ENCODE measurements at regions not wholly inside any gene's neighbourhood (a gene's known extent, or its start where the extent isn't known, plus 50 kb on each side); places are given as distances from the start of the nearest gene placed in this dataset.
A peak's percentile ranks its signal among the peaks of the same experiment; 100 is the strongest.

- no peaks in the 10 kb centered on the region for H3K9me3 ChIP-seq
- intact Hi-C loops (cut with DNase I) = no loop called here
- H3K36me3 ChIP-seq = no peaks in the 10 kb centered on the region
- H3K4me1 ChIP-seq = peaks cover 0 to 27% (median 10%) of the 10 kb centered on the region in 3 donors
- no peak overlapping the region for H3K27ac ChIP-seq
- DNase-seq = no peak
- H3K4me3 ChIP-seq = no peak overlapping the region
- WGBS, 2 donors = 63 to 70% methylated on average over 4 of the region's 4 CpGs
- peaks cover 0 to 47% (median 3%) of the 10 kb centered on the region in 4 donors for H3K27me3 ChIP-seq
- TF ChIP-seq CTCF (IDR thresholded peaks at IDR 0.05) (no peak), POLR2A (IDR thresholded peaks at IDR 0.05) (no peak)
These were observed 147.2 kb upstream of the ETS2 start for GRCh38 chr21:38658511-38658910.

- H3K27me3 ChIP-seq = peaks cover 0 to 51% (median 3%) of the 10 kb centered on the region in 4 donors
- peaks cover 0 to 27% (median 10%) of the 10 kb centered on the region in 3 donors for H3K4me1 ChIP-seq
- WGBS, 2 donors = 35 to 56% methylated on average over 8 to 14 of the region's 16 CpGs
- no peak for DNase-seq
- no peaks in the 10 kb centered on the region for H3K36me3 ChIP-seq
- H3K27ac ChIP-seq = peak overlapping the region in 2 of 4 donors; percentile 50 to 78
- intact Hi-C loops (cut with DNase I) = no loop called here
- no peaks in the 10 kb centered on the region for H3K9me3 ChIP-seq
- H3K4me3 ChIP-seq = peak overlapping the region; percentile 54 to 78 (median 64)
- TF ChIP-seq POLR2A (IDR thresholded peaks at IDR 0.05) (no peak), CTCF (IDR thresholded peaks at IDR 0.05) (no peak)
These were observed 145.8 kb upstream of the ETS2 start for GRCh38 chr21:38659936-38660332.

GRCh38 chr21:38660333-38661196 lies 145.2 kb upstream of the ETS2 start:
- H3K4me1 ChIP-seq = peaks cover 0 to 27% (median 10%) of the 10 kb centered on the region in 3 donors
- H3K9me3 ChIP-seq = no peaks in the 10 kb centered on the region
- H3K36me3 ChIP-seq = no peaks in the 10 kb centered on the region
- TF ChIP-seq POLR2A (IDR thresholded peaks at IDR 0.05) (peak in 1 of 4 donors; percentile 15), CTCF (IDR thresholded peaks at IDR 0.05) (no peak)
- peaks cover 0 to 51% (median 3%) of the 10 kb centered on the region in 4 donors for H3K27me3 ChIP-seq
- no peak for DNase-seq
- peak overlapping the region; percentile 54 to 78 (median 64) for H3K4me3 ChIP-seq
- H3K27ac ChIP-seq = peak overlapping the region; percentile 50 to 78 (median 60)
- WGBS, 2 donors = 6 to 13% methylated on average over 9 to 54 of the region's 113 CpGs
- intact Hi-C loops (cut with DNase I) = no loop called here

- 1 to 5% methylated on average over 34 to 37 of the region's 61 CpGs for WGBS, 2 donors
- DNase-seq = no peak
- Histone ChIP-seq H3K36me3 (no peaks in the 10 kb centered on the region), H3K4me3 (peak overlapping the region; percentile 54 to 78 (median 64)), H3K27me3 (peaks cover 0 to 48% (median 3%) of the 10 kb centered on the region in 4 donors), H3K9me3 (no peaks in the 10 kb centered on the region), H3K4me1 (peaks cover 0 to 27% (median 10%) of the 10 kb centered on the region in 3 donors), H3K27ac (peak overlapping the region; percentile 50 to 78 (median 60))
- TF ChIP-seq POLR2A (IDR thresholded peaks at IDR 0.05) (no peak), CTCF (IDR thresholded peaks at IDR 0.05) (no peak)
- intact Hi-C loops (cut with DNase I) = no loop called here
These were observed 144.4 kb upstream of the ETS2 start for GRCh38 chr21:38661197-38661871.
